ENCODE measurements at regions not wholly inside any gene's neighbourhood (a gene's known extent, or its start where the extent isn't known, plus 50 kb on each side); places are given as distances from the start of the nearest gene placed in this dataset.

GRCh38 chr2:64359892-64360657 is 93.9 kb upstream of the LGALSL start:
- Histone ChIP-seq H3K9ac (ENCODE audit: control insufficient read depth, extremely low read depth, insufficient read depth, low read length) (peak overlapping the region; percentile 76), H4K20me1 (ENCODE audit: control insufficient read depth, extremely low read depth, insufficient read depth, low read length) (no peaks in the 10 kb centered on the region), H3K9me1 (ENCODE audit: control insufficient read depth, extremely low read depth, insufficient read depth, low read length) (no peaks in the 10 kb centered on the region), H3K79me2 (ENCODE audit: control insufficient read depth, insufficient read depth, low read length) (no peaks in the 10 kb centered on the region), H3K4me2 (ENCODE audit: control insufficient read depth, extremely low read depth, insufficient read depth, low read depth, low read length) (peak overlapping the region; percentile 86), H3K4me1 (ENCODE audit: control insufficient read depth, extremely low read depth, insufficient read depth, low read length) (peaks cover 69% of the 10 kb centered on the region), H3K9me3 (ENCODE audit: control insufficient read depth, low read depth, low read length) (no peaks in the 10 kb centered on the region), H3K27me3 (ENCODE audit: control insufficient read depth, extremely low read depth, insufficient read depth, low read length) (no peaks in the 10 kb centered on the region), H2AFZ (ENCODE audit: control insufficient read depth, low read length) (peak overlapping the region; percentile 55), H3K4me3 (ENCODE audit: control insufficient read depth in 2 of 3, extremely low read depth in 1 of 3, insufficient read depth in 2 of 3, low read depth in 1 of 3, low read length in 3 of 3) (peak overlapping the region; percentile 13 to 56 (median 31)), H3K36me3 (ENCODE audit: control insufficient read depth in 2 of 2, extremely low read depth in 1 of 2, insufficient read depth in 2 of 2, low read length in 2 of 2) (no peaks in the 10 kb centered on the region), H3K27ac (ENCODE audit: control insufficient read depth, insufficient read depth, low read length) (peak overlapping the region; percentile 90)
- DNase-seq (ENCODE audit: low read depth, low spot score) (peak; percentile 98), FAIRE-seq (peak; percentile 98)
- TF ChIP-seq, protein P1, sequence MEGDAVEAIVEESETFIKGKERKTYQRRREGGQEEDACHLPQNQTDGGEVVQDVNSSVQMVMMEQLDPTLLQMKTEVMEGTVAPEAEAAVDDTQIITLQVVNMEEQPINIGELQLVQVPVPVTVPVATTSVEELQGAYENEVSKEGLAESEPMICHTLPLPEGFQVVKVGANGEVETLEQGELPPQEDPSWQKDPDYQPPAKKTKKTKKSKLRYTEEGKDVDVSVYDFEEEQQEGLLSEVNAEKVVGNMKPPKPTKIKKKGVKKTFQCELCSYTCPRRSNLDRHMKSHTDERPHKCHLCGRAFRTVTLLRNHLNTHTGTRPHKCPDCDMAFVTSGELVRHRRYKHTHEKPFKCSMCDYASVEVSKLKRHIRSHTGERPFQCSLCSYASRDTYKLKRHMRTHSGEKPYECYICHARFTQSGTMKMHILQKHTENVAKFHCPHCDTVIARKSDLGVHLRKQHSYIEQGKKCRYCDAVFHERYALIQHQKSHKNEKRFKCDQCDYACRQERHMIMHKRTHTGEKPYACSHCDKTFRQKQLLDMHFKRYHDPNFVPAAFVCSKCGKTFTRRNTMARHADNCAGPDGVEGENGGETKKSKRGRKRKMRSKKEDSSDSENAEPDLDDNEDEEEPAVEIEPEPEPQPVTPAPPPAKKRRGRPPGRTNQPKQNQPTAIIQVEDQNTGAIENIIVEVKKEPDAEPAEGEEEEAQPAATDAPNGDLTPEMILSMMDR (optimal IDR thresholded peaks at IDR 0.05 in 1 of 3, IDR thresholded peaks at IDR 0.05 in 1 of 3, conservative IDR thresholded peaks at IDR 0.05 in 1 of 3; ENCODE audit: extremely low read depth in 1 of 3, insufficient read depth in 2 of 3, low read length in 3 of 3): peak in 2 of 3 experiments; percentile 34 to 51
- TF ChIP-seq EZH2 (IDR thresholded peaks at IDR 0.05; ENCODE audit: low read length): no peak
- dilution Hi-C loops (cut with MboI; ENCODE audit: extremely low pct_ligation_motif_present, low sequenced_read_pairs): no loop called here

DNA sequence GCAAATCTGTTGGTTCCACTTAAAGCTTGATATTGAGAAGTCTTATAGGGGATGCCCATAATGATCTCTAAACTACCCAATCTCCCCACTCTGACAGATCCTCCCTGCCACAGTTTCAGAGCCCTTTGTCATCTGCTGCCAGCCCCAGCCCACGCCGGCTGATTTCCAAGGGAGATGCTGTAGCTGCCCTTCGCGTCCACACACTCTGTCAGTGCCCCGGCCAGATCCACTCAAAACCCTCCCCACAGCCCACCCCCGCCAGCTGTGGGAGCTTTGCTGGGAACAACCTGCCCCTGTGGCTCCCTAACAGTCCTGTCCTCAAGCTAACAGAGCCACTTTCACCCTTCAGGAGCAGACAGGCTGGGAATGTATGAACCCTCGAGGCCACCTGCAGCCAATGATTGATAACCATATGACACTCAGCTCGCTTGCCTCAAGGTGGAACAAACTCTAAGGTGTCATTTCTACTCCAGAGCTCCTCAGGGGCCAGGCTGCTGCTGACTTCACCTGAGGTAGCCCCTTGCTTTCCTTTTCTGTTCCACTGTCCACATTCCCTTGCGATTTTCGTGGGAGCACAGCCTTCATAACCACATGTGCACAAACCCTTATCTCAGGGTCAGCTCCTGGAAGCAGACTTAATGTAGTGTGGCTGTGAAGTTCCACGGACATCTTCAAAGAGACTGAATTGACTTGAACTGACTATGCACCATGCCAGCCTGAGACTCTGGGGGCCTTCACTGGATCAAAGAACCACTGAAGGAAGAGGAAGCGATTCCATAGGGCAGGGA is 92.6 kb upstream of the LGALSL start:
- Histone ChIP-seq H3K27me3 (ENCODE audit: control insufficient read depth, extremely low read depth, insufficient read depth, low read length) (no peaks in the 10 kb centered on the region), H3K4me2 (ENCODE audit: control insufficient read depth, extremely low read depth, insufficient read depth, low read depth, low read length) (peak overlapping the region; percentile 58), H3K27ac (ENCODE audit: control insufficient read depth, insufficient read depth, low read length) (peak overlapping the region; percentile 89), H3K9me3 (ENCODE audit: control insufficient read depth, low read depth, low read length) (no peaks in the 10 kb centered on the region), H3K9me1 (ENCODE audit: control insufficient read depth, extremely low read depth, insufficient read depth, low read length) (no peaks in the 10 kb centered on the region), H3K4me3 (ENCODE audit: control insufficient read depth in 2 of 3, extremely low read depth in 1 of 3, insufficient read depth in 2 of 3, low read depth in 1 of 3, low read length in 3 of 3) (no peak overlapping the region), H3K79me2 (ENCODE audit: control insufficient read depth, insufficient read depth, low read length) (no peaks in the 10 kb centered on the region), H2AFZ (ENCODE audit: control insufficient read depth, low read length) (no peak overlapping the region), H3K4me1 (ENCODE audit: control insufficient read depth, extremely low read depth, insufficient read depth, low read length) (peaks cover 60% of the 10 kb centered on the region), H3K9ac (ENCODE audit: control insufficient read depth, extremely low read depth, insufficient read depth, low read length) (peak overlapping the region; percentile 63), H4K20me1 (ENCODE audit: control insufficient read depth, extremely low read depth, insufficient read depth, low read length) (no peaks in the 10 kb centered on the region), H3K36me3 (ENCODE audit: control insufficient read depth in 2 of 2, extremely low read depth in 1 of 2, insufficient read depth in 2 of 2, low read length in 2 of 2) (no peaks in the 10 kb centered on the region)
- FAIRE-seq (peak; percentile 66), DNase-seq (ENCODE audit: low read depth, low spot score) (no peak)
- TF ChIP-seq EZH2 (IDR thresholded peaks at IDR 0.05; ENCODE audit: low read length): no peak
- TF ChIP-seq, protein P1 (optimal IDR thresholded peaks at IDR 0.05 in 1 of 3, IDR thresholded peaks at IDR 0.05 in 1 of 3, conservative IDR thresholded peaks at IDR 0.05 in 1 of 3; ENCODE audit: extremely low read depth in 1 of 3, insufficient read depth in 2 of 3, low read length in 3 of 3): no peak
- dilution Hi-C loops (cut with MboI; ENCODE audit: extremely low pct_ligation_motif_present, low sequenced_read_pairs): no loop called here
